T-helper 2 cell treated with Interferon-gamma antibody and Interleukin-4, amounts not matched to agents 5 μg/mL and 100 μg/mL, for 36 hours (primary cell): ENCODE measurements at regions not wholly inside any gene's neighbourhood (a gene's known extent, or its start where the extent isn't known, plus 50 kb on each side); places are given as distances from the start of the nearest gene placed in this dataset.
A peak's percentile ranks its signal among the peaks of the same experiment; 100 is the strongest.
"Not testable (repeated sequence)": the region's sequence is repeated elsewhere in the genome, so short reads cannot be mapped to it uniquely, and the experiment has no call there.

Experiments
- DNase-seq: peaks from one replicate; pipeline ENCODE4 v3.0.0; 2021; ENCODE audit warnings: low spot score
- H3K27ac Mint-ChIP-seq: one replicate; pipeline ENCODE4 v1.8.0; 2021; ENCODE audit warnings: mild to moderate bottlenecking, mixed read lengths
- H3K27me3 Mint-ChIP-seq: one replicate; pipeline ENCODE4 v1.8.0; 2021; ENCODE audit warnings: low read depth, mixed read lengths
- H3K36me3 Mint-ChIP-seq: one replicate; pipeline ENCODE4 v1.8.0; 2021; ENCODE audit warnings: low read depth, mixed read lengths
- H3K4me1 Mint-ChIP-seq: one replicate; pipeline ENCODE4 v1.8.0; 2021; ENCODE audit warnings: low read depth, mixed read lengths
- H3K4me3 Mint-ChIP-seq: one replicate; pipeline ENCODE4 v1.8.0; 2022; ENCODE audit warnings: mild to moderate bottlenecking, moderate library complexity, mixed read lengths
- H3K9me3 Mint-ChIP-seq: one replicate; pipeline ENCODE4 v1.8.0; 2021; ENCODE audit warnings: mixed read lengths

DNA sequence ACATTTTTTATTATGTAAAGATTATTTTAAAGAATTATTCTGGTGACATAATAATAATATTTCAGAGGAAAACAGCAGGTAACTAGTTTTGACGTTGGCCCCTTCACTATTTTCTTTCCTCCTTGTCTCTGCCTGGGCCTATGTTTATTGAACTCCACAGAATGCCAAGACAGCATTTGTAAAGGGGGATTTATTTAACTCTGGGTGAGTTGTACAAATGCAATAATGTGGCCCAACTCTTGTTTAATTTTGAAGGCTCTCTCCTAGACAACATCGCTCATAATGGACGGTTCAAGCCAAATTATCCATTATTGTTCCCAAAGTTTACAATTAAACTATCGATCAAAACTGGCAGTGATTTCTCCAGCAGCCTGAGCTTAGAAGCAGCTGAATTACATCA, 374.3 kb upstream of the SLC35B3 start:
- Mint-ChIP-seq H3K4me1 (no peaks in the 10 kb centered on the region), H3K9me3 (no peaks in the 10 kb centered on the region), H3K27me3 (no peaks in the 10 kb centered on the region), H3K4me3 (no peak overlapping the region), H3K36me3 (no peaks in the 10 kb centered on the region), H3K27ac (no peak overlapping the region)
- no peak for DNase-seq

DNA sequence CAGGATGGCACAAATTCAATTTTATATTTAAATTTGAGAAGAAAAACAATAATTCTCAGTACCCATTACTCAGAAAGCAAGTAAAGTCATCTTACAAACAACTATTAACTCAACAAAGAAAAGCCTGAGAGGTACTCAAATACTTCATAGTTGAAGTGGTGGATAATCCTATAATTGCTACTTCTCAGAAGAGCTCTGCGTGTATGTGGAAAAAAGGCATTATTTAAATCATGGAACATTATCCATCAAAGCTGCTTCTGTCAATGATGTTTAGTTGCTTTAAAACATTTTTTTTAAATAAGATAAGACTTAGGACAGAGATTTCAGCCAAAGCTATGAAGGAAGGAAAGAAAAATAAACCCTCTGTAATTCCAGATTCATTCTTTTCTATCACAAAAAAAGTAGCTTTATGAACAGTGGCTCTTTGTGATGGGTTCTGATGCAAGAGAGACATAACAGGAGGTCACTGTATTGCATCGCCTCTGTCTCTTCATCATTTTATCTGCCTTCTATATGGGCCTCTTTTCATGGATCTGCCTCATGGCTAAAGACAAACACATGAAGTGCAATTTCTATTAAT, 367.9 kb upstream of the SLC35B3 start:
- Mint-ChIP-seq H3K4me3 (no peak overlapping the region), H3K4me1 (no peaks in the 10 kb centered on the region), H3K27me3 (no peaks in the 10 kb centered on the region), H3K9me3 (peaks cover 5% of the 10 kb centered on the region), H3K27ac (no peak overlapping the region), H3K36me3 (no peaks in the 10 kb centered on the region)
- DNase-seq = no peak

DNA sequence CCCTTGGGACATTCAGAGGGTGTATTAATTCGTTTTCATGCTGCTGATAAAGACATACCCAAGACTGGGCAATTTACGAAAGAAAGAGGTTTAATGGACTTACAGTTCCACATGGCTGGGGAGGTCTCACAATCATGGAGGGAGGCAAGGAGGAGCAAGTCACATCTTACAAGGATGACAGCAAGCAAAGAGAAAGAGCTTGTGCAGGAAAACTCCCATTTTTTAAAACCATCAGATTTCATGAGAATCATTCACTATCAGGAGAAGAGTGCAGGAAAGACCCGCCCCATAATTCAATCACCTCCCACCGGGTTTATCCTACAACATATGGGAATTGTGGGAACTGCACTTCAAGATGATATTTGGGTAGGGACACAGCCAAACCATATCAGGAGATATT, 367.1 kb upstream of the SLC35B3 start:
- H3K4me3 Mint-ChIP-seq, H3K9me3 Mint-ChIP-seq, DNase-seq, H3K27me3 Mint-ChIP-seq, H3K4me1 Mint-ChIP-seq, H3K27ac Mint-ChIP-seq, H3K36me3 Mint-ChIP-seq: not testable (repeated sequence)

DNA sequence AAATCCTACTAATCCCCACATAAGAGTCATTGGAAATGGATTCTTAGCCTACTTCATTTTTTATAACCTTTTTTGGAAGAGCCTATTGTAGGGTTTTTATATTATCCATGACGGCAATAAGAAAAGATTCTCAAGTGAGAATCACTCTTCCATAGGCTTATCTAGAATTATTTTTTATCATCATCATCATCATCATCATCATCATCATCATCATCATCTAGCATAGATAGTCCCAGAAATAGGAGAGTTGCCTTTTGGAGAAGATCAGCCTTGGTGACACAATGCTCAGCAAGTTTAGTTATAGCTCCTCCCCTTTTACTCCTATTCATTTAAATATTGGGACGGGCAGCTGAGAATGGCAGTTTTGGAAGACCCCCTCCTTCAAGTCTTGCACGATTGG, 359.1 kb upstream of the SLC35B3 start:
- no peaks in the 10 kb centered on the region for H3K4me1 Mint-ChIP-seq
- H3K9me3 Mint-ChIP-seq = no peaks in the 10 kb centered on the region
- H3K36me3 Mint-ChIP-seq = no peaks in the 10 kb centered on the region
- H3K4me3 Mint-ChIP-seq = no peak overlapping the region
- H3K27me3 Mint-ChIP-seq = no peaks in the 10 kb centered on the region
- no peak for DNase-seq
- H3K27ac Mint-ChIP-seq = no peak overlapping the region

DNA sequence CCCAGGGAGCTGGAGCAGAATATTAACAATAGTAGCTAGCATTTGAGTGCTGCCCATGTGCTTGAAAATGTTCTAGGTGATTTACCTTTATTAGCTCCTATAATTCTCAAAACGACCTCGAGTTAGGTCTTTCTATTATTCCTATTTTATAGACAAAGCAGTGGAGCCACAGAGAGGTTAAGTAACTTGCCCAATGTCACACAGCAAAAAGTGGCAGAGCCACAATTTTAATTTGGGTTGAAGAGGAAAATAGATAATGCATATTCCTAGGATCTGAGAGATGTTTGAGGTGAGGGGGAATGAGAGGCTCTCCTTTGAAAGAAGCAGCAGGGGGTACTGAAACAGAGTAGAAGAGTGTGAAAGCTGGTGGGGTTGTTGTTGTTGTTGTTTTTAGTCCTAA, 354.5 kb upstream of the SLC35B3 start:
- Mint-ChIP-seq H3K4me1 (no peaks in the 10 kb centered on the region), H3K27me3 (no peaks in the 10 kb centered on the region), H3K27ac (no peak overlapping the region), H3K36me3 (no peaks in the 10 kb centered on the region), H3K9me3 (no peaks in the 10 kb centered on the region), H3K4me3 (no peak overlapping the region)
- DNase-seq = no peak

DNA sequence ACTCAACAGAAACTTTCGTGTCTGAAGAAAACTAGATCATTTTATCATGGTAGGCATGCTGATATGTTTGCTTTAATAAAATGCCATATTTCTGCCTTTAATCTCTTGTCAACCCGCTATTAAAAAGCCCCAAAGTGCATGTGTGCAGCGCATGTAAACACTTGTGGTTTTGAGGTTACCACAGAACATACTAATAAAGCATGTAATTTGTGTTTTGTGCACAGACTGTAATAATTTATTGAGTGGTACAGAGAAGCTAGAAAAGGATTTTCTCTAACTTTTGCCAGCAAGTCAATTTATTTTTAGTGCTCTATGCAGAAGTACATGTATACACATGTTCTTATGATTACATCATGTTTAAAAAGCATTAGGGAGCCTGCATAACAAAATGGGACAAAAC, 349.9 kb upstream of the SLC35B3 start:
- Mint-ChIP-seq H3K36me3 (no peaks in the 10 kb centered on the region), H3K27me3 (no peaks in the 10 kb centered on the region), H3K4me1 (no peaks in the 10 kb centered on the region), H3K9me3 (no peaks in the 10 kb centered on the region), H3K4me3 (no peak overlapping the region), H3K27ac (no peak overlapping the region)
- DNase-seq = no peak

DNA sequence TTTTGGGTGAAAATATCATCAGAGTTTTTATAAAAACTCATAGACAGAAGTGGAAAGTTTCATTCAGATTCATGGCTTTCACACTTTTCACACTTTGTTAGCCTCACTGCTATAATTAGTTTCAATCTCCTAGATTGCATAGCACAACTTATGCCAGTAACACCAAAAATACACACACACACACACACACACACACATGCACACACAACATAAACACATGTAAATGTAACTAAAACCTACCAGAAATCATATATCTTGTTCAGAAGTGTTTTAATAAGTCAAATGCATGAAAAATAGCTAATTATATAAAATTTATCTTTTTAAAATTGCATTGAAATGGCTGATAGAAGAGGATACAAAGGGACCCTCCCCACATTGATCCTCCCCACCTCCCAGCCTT, 347.8 kb upstream of the SLC35B3 start:
- Mint-ChIP-seq H3K27ac (no peak overlapping the region), H3K9me3 (no peaks in the 10 kb centered on the region), H3K4me1 (no peaks in the 10 kb centered on the region), H3K36me3 (no peaks in the 10 kb centered on the region), H3K4me3 (no peak overlapping the region), H3K27me3 (no peaks in the 10 kb centered on the region)
- no peak for DNase-seq

DNA sequence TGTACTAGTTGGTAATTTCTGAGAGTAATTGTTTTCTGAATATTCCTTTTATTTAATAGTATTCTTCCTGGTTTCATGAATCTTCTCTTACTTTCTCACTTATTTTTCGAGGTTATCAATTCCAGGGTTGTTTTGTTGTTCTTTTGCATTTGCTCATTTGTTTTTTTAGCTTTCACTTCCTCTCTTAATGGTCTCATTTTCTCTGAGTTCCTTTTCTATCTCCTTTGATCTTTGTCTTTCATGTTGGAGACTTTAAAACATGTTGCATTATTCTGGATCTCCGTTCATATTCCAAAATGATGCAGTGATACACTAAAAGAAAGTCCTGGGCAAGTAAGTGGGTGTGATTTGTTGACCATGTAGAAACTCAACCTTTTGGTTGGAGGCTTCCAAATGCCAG, 345.3 kb upstream of the SLC35B3 start:
- Mint-ChIP-seq H3K27ac (no peak overlapping the region), H3K27me3 (no peaks in the 10 kb centered on the region), H3K4me3 (no peak overlapping the region), H3K4me1 (no peaks in the 10 kb centered on the region), H3K36me3 (no peaks in the 10 kb centered on the region), H3K9me3 (peaks cover 7% of the 10 kb centered on the region)
- no peak for DNase-seq

DNA sequence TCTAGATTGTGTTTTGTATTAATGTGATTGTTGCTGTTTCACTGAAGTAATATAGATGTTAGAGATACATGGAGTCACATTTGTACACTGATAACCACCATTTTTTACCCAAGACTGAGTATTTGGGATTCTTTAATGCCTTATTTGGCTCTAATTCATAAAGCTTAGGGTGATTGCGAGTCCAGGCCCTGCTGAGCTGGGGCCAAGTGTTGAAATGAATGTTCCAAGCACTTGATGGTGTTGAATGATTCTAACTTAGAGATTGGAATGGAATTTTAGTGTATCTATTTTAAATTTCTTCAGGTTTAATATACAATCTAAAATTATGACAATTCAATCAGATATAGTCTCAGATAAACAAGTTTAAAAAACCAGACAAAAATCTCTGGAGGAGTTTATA, 329.4 kb upstream of the SLC35B3 start:
- no peaks in the 10 kb centered on the region for H3K36me3 Mint-ChIP-seq
- no peak overlapping the region for H3K4me3 Mint-ChIP-seq
- no peaks in the 10 kb centered on the region for H3K9me3 Mint-ChIP-seq
- DNase-seq = no peak
- H3K27ac Mint-ChIP-seq = no peak overlapping the region
- H3K4me1 Mint-ChIP-seq = no peaks in the 10 kb centered on the region
- H3K27me3 Mint-ChIP-seq = no peaks in the 10 kb centered on the region

DNA sequence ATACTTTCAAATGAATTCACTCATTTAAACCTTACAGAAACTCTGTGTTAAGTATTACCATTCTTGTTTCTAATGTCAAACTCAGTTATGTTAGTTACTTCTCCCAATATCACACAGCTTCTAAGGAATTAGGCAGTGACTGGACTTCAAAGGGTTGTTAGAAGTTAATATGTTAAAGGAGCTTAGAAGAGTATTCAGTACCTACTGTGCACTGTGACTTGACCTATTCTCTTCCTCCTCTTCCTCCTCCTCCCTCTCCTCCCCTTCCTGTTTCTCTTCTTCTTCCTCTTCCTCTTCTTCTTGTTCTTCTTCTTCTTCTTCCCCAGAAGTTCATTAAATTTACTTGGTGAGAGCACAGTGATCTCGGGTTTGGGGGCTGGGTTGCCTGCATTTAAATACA, 325.6 kb upstream of the SLC35B3 start:
- Mint-ChIP-seq H3K4me1 (no peaks in the 10 kb centered on the region), H3K4me3 (no peak overlapping the region), H3K27me3 (no peaks in the 10 kb centered on the region), H3K36me3 (no peaks in the 10 kb centered on the region), H3K27ac (no peak overlapping the region), H3K9me3 (no peaks in the 10 kb centered on the region)
- DNase-seq = no peak

DNA sequence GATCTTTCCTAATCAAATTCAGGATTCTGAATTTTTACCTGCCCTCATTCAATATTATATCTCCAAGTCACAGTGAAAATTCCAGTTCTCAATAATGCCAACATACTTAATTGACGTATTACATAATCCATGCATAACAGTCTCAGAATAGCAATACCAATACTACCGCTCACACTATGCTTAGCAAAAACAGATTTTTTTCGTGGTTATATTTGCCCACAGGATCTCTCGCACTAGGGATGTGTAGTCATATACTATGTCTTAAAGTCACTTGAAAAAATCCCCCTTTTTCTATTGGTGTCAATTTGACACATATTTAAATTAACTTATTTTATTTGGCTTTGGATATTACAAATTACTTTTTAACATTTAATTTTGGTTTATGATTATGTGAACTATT, 323.1 kb upstream of the SLC35B3 start:
- Mint-ChIP-seq H3K9me3 (no peaks in the 10 kb centered on the region), H3K27ac (no peak overlapping the region), H3K36me3 (no peaks in the 10 kb centered on the region), H3K4me1 (no peaks in the 10 kb centered on the region), H3K4me3 (no peak overlapping the region), H3K27me3 (no peaks in the 10 kb centered on the region)
- DNase-seq = no peak

DNA sequence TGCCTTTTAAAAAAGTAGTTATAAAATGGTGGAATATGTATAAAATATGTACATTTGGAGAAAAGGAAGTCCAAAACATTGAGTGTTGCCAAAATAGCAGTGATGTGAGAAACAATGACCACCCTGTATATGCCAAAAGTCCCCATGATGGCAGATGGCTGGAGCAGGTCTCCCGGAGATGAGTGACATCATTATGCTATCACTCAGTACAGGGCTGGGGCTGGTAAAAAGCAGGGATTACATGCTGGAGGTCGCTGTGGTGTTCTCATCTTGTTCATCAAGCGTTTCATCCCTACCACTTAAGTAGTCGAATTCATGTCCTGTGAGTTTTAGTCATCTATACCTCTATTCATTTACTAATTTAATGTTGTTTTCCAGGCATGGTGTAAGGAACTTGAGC, 315.3 kb upstream of the SLC35B3 start:
- Mint-ChIP-seq H3K27ac (no peak overlapping the region), H3K9me3 (no peaks in the 10 kb centered on the region), H3K27me3 (no peaks in the 10 kb centered on the region), H3K36me3 (no peaks in the 10 kb centered on the region), H3K4me3 (no peak overlapping the region), H3K4me1 (no peaks in the 10 kb centered on the region)
- no peak for DNase-seq

DNA sequence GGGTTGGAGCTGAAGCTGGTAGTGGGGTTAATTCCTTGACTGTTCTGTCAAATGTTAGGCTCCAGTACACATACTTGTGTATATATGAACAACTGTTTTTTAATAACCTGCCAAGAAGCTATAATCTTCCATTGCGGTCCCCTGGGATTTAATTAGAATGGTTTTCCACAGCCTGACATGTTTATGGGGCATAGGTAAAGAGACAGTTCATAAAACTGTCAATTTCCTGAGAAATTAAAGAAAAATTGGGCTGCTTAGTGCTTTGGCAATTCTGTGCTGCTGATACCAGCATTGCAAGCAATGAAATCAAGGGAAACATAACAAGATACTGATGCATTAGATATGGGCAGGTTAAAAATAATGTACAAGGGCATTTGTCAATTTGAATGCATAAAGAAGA, 314.1 kb upstream of the SLC35B3 start:
- Mint-ChIP-seq H3K27me3 (no peaks in the 10 kb centered on the region), H3K27ac (no peak overlapping the region), H3K4me1 (no peaks in the 10 kb centered on the region), H3K36me3 (no peaks in the 10 kb centered on the region), H3K9me3 (no peaks in the 10 kb centered on the region), H3K4me3 (no peak overlapping the region)
- no peak for DNase-seq

DNA sequence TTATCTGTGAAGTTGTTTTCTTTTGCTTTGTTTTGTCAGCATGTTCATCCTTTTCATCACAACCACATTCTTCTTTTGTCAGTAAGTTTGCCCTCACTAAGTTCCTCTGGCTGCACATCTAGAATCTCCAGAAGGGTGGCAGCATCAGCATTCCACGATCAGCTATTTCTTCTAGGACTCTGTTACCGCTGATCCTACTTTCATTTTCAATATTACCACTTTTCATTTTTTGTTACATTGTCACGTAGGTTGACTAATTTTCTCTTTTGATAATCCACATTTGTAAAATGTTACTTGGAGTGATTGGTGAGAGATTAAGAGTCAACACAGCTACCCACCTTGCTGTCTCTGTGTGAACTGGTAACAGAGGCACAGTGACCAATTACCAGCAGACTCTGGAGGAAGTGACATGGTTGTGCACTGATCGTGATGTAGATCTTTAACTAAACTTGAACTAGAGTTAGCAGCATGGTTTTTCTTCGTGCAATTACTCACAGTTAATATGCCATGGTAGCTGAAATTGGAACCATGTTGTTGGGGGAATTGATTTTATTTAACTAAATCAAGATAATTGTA, 307.9 kb upstream of the SLC35B3 start:
- H3K27me3 Mint-ChIP-seq = no peaks in the 10 kb centered on the region
- H3K27ac Mint-ChIP-seq = no peak overlapping the region
- H3K9me3 Mint-ChIP-seq = no peaks in the 10 kb centered on the region
- H3K36me3 Mint-ChIP-seq = no peaks in the 10 kb centered on the region
- peaks cover 7% of the 10 kb centered on the region for H3K4me1 Mint-ChIP-seq
- peak overlapping the region; percentile 78 for H3K4me3 Mint-ChIP-seq
- DNase-seq = no peak

DNA sequence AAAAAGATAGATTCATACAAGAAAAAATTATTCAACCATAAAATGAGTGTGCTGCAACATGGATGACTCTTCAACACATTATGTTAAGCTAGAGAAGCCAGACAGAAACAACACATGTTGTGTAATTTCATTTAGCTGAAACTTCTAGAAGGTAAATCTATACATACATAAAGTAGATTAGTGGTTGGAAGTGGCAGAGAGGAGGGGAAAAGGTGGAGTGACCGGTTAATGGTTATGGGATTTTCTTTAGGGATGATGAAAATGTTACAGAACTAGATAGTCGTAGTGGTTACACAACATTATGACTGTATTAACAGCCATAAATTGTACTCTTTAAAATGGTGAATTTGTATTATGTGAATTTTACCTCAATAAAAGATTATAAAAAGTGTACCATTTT, 304.1 kb upstream of the SLC35B3 start:
- no peak for DNase-seq
- H3K36me3 Mint-ChIP-seq = no peaks in the 10 kb centered on the region

More for the DNA sequence above, 304.1 kb upstream of the SLC35B3 start:
- Mint-ChIP-seq H3K27ac (no peak overlapping the region), H3K4me3 (no peak overlapping the region), H3K9me3 (no peaks in the 10 kb centered on the region), H3K4me1 (peaks cover 7% of the 10 kb centered on the region), H3K27me3 (no peaks in the 10 kb centered on the region)
